BJ (cell line): ENCODE measurements at regions not wholly inside any gene's neighbourhood (a gene's known extent, or its start where the extent isn't known, plus 50 kb on each side); places are given as distances from the start of the nearest gene placed in this dataset.

ENCODE experiments used
- CTCF ChIA-PET: fragments of 350-600 bp; formaldehyde crosslinking; extraction: SDS; loops from one replicate; lab custom pipeline; 2021; ENCODE audit warnings: antibody characterized with exemption, inconsistent platforms; lab: Yijun Ruan, JAX
- POLR2A ChIA-PET: fragments of 300-600 bp; sonication (Branson Sonifier 250); formaldehyde crosslinking; extraction: SDS; loops from one replicate; lab custom pipeline; 2021; ENCODE audit warnings: antibody characterized with exemption; lab: Charles Lee
- DNase-seq: peaks from one replicate; pipeline ENCODE4 v3.0.0-alpha.2; 2011; ENCODE audit warnings: low read depth
- H3K27me3 ChIP-seq: 2 replicates; pipeline ENCODE4 v1.6.0; 2011; ENCODE audit warnings: low read length; ENCODE audit not compliant: control insufficient read depth, insufficient read depth
- H3K36me3 ChIP-seq: 2 replicates; pipeline ENCODE4 v1.5.1; 2011; ENCODE audit warnings: low read length; ENCODE audit not compliant: control insufficient read depth, insufficient read depth
- H3K4me3 ChIP-seq: 2 replicates; pipeline ENCODE4 v1.5.1; 2011; ENCODE audit warnings: low read depth, mild to moderate bottlenecking, control low read depth, low read length
- TF ChIP-seq, protein P1 (sequence below): IDR thresholded peaks from 2 replicates; pipeline ENCODE4 v1.5.1; 2011; ENCODE audit warnings: low read depth, mild to moderate bottlenecking, control low read depth, inconsistent platforms, low read length, moderate library complexity; ENCODE audit not compliant: insufficient read depth

DNA sequence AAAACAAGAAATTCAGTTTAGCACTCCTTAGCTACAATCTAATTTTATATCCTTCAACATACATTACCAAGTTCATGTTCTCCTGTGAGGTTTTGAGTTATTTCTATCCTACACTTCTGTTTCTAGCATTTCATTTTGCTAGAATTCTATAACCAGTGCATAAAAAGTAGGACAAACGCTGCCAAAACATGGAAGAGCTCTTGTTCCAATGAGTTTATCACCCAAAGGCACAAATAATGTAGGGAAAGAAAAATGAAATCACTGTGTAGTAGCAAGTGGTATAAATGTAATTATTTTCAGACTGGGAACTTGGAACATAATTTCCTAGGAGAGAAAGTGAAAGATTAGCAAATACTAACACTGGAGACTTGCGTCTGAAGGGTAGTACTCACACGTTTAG lies 413.3 kb upstream of the NRSN1 start:
- TF ChIP-seq, protein P1, sequence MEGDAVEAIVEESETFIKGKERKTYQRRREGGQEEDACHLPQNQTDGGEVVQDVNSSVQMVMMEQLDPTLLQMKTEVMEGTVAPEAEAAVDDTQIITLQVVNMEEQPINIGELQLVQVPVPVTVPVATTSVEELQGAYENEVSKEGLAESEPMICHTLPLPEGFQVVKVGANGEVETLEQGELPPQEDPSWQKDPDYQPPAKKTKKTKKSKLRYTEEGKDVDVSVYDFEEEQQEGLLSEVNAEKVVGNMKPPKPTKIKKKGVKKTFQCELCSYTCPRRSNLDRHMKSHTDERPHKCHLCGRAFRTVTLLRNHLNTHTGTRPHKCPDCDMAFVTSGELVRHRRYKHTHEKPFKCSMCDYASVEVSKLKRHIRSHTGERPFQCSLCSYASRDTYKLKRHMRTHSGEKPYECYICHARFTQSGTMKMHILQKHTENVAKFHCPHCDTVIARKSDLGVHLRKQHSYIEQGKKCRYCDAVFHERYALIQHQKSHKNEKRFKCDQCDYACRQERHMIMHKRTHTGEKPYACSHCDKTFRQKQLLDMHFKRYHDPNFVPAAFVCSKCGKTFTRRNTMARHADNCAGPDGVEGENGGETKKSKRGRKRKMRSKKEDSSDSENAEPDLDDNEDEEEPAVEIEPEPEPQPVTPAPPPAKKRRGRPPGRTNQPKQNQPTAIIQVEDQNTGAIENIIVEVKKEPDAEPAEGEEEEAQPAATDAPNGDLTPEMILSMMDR = no peak
- Histone ChIP-seq H3K36me3 (no peaks in the 10 kb centered on the region), H3K27me3 (no peaks in the 10 kb centered on the region), H3K4me3 (no peak overlapping the region)
- no peak for DNase-seq
- ChIA-PET POLR2A (no interaction called here), CTCF (interaction anchor here (0.6 kb wide), 1 partner anchor 13 kb away, joined by 3 read pairs; no protein-coding TSS in a partner anchor)

DNA sequence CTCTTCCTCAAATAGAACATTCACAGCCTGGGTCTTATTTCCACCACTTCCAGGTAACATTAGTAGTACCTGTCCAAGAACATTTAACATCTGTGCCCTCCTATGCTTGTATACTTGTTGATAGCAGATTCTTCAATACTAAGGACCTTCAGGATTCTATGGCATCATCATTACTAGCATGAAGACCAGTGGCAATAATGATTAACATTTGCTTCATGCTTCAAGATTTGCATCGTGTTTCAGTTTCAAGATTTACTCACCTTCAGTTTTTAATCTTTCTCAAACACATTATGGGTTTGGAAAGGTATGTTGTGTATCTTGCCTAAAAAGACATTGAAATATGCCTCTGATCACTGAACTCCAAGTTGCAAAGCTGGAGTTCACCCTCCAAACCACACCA lies 412.8 kb upstream of the NRSN1 start:
- no peak for DNase-seq

DNA sequence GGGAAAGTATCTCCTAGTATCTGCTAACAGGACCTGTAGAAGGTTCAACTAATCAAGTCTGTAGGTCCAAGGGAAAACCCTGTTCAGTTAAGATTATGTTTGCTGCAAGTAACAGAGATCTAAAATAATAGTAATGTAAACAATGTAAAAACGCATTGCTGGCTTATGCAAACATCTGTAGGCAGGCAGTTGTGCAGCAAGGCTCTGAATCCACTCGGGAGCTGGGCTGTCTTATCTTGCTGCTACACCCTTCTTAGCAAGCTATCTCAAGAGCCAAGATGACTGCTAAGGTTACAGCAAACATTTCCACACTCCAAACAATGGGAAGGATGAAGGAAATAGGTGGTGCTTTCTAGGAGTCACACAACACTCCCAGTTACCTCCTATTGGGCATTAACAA lies 397.3 kb upstream of the NRSN1 start:
- DNase-seq = no peak
- POLR2A ChIA-PET = no interaction called here
- Histone ChIP-seq H3K4me3 (no peak overlapping the region), H3K27me3 (no peaks in the 10 kb centered on the region), H3K36me3 (no peaks in the 10 kb centered on the region)
- CTCF ChIA-PET = no interaction called here
- TF ChIP-seq, protein P1 = no peak

More for the DNA sequence above, 412.8 kb upstream of the NRSN1 start:
- H3K27me3 ChIP-seq = no peaks in the 10 kb centered on the region
- CTCF ChIA-PET = interaction anchor here (0.6 kb wide), 1 partner anchor 14 kb away, joined by 3 read pairs; no protein-coding TSS in a partner anchor
- POLR2A ChIA-PET = no interaction called here
- H3K4me3 ChIP-seq = no peak overlapping the region
- TF ChIP-seq, protein P1 = no peak
- H3K36me3 ChIP-seq = no peaks in the 10 kb centered on the region

DNA sequence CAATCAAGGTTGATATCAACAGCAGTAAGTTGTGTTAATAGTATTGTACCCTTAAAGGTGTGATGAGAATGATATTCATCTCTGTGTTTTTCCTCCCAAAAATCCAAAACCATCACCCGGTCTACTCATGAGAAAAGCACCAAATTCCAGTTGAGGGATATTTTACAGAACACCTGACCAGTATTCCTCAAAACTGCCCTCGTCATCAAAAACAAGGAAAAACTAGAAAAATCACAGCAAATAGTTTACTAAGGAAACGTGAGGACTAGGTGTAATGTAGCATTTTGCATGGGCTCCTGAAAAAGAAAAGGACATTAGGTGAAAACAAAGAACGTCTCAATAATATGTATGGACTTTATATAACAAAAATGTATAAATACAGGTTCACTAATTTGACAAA lies 394.4 kb upstream of the NRSN1 start:
- no peak for DNase-seq
- CTCF ChIA-PET = no interaction called here

DNA sequence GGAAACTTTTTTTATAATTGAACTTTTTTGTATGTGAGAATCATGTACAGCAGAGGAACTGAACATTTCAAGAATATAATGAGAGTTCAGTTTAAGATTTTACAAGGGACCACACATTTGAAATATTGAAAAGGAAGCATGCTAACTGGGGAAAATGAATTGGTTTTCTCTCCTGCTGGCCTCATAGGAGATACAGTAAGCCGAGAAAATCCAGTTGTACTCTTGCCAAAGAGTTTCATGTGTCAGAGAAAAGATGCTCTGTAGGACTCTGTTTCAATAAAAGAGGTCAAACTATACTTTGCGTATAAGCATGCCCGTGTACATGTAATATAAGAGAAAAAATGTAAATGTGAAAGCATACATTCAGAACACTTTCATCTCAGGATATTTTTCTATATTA lies 393.5 kb upstream of the NRSN1 start:
- DNase-seq = no peak
- Histone ChIP-seq H3K36me3 (no peaks in the 10 kb centered on the region), H3K27me3 (no peaks in the 10 kb centered on the region), H3K4me3 (no peak overlapping the region)
- TF ChIP-seq, protein P1 = no peak
- ChIA-PET POLR2A (no interaction called here), CTCF (no interaction called here)

More for the DNA sequence above, 394.4 kb upstream of the NRSN1 start:
- Histone ChIP-seq H3K4me3 (no peak overlapping the region), H3K27me3 (no peaks in the 10 kb centered on the region), H3K36me3 (no peaks in the 10 kb centered on the region)
- TF ChIP-seq, protein P1 = no peak
- POLR2A ChIA-PET = no interaction called here
